ENCODE measurements at regions not wholly inside any gene's neighbourhood (a gene's known extent, or its start where the extent isn't known, plus 50 kb on each side); places are given as distances from the start of the nearest gene placed in this dataset.
A peak's percentile ranks its signal among the peaks of the same experiment; 100 is the strongest.

DNA sequence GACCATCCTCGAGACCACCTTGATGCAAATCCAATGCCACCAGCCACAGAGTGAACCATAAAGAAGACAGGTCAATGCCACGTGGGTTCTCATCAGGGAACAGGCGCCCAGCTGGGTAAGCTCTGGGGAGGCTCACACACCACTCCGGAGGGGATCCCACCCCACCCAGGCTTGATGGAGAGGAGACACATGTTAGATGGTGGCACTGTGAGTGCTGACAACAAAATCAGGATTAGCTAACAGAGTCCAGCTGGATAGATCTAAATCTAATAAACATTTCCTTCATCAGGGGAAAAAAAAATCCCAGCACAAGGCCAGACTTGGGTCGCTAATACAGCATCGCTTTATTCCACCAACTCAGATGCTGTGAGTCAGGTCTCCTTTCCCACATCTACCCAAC is 132.2 kb upstream of the TNR start:
- Mint-ChIP-seq H3K9me3 (no peaks in the 10 kb centered on the region), H3K27me3 (no peaks in the 10 kb centered on the region), H3K27ac (no peak overlapping the region), H3K4me3 (no peak overlapping the region), H3K4me1 (peaks cover 2% of the 10 kb centered on the region), H3K36me3 (ENCODE audit: low read depth) (no peaks in the 10 kb centered on the region)
- no peak for ATAC-seq
- DNase-seq: no peak

DNA sequence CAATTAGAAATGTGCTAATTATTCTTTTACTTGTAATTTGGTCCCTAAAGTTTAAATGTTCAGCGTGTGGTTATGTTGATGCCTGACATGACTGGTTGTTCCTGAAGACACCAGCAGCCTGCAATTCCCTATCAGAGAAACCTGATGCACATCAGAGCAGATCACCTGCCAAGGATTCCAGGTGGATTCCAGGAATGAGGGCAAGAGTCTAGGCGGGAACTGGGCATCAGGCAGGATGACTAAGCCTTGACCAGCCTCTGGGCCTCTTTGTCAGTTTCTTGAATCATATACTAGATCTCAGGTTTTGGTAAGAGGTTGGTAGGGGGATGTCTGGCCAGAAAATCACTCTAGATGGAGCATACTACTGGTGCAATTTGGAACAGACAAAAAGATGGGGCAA is 130.7 kb upstream of the TNR start:
- Mint-ChIP-seq H3K27me3 (no peaks in the 10 kb centered on the region), H3K36me3 (ENCODE audit: low read depth) (no peaks in the 10 kb centered on the region), H3K9me3 (no peaks in the 10 kb centered on the region), H3K4me3 (no peak overlapping the region), H3K4me1 (peaks cover 2% of the 10 kb centered on the region), H3K27ac (no peak overlapping the region)
- no peak for DNase-seq
- ATAC-seq: no peak

DNA sequence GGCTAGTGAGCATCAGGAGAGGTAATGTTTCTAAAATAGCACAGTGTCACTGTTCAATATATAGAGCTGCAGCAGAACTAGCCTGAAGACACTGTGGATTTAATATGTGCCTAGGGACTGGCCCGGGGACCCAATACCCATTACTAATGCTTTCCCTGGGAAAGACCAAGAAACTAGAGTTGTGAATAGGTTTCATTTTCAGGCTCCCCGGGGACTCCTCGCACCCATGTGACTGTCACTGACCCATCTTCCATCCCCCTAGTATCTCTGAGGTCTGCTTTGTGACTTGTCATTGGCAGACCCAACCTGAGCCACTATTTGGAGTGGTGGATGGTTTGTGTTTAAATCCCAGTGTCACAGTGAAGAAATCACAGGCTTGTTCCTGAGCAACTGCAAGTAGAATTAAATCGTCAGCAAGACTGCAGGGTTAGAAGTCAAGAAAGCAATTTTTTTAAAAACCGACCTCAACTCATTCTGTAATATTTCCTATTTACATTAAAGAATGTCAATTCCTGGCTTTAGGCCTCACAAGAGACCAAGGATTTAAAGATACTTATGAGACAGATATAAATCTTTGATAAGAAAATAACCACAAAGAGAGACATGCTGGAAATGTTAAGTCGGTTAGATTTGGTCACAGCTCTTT is 130.0 kb upstream of the TNR start:
- H3K4me1 Mint-ChIP-seq: peaks cover 2% of the 10 kb centered on the region
- H3K36me3 Mint-ChIP-seq (ENCODE audit: low read depth): no peaks in the 10 kb centered on the region
- no peaks in the 10 kb centered on the region for H3K27me3 Mint-ChIP-seq
- peak; percentile 41 for ATAC-seq
- H3K4me3 Mint-ChIP-seq: no peak overlapping the region
- no peaks in the 10 kb centered on the region for H3K9me3 Mint-ChIP-seq
- H3K27ac Mint-ChIP-seq: no peak overlapping the region
- DNase-seq: no peak

DNA sequence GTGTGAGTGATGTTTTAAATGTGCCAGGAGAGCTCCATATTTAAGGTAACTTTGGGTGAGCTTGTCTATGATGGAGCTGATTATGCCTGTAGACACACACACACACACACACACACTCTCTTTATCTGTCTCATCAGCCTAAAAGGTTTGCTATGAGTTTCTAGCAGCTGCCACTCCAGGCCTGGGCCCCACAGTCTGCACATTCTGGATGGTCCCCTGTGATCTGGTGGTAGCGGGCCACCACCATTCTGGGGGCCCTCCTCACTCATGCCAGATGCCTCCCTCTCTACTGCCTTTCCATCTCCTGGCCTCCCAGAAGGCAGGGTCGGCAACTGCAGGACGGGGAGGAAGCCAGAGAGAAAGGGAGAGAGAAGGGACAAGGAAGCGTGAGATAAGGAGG is 129.2 kb upstream of the TNR start:
- no peak overlapping the region for H3K27ac Mint-ChIP-seq
- H3K27me3 Mint-ChIP-seq: no peaks in the 10 kb centered on the region
- no peak for DNase-seq
- peaks cover 2% of the 10 kb centered on the region for H3K4me1 Mint-ChIP-seq
- H3K4me3 Mint-ChIP-seq: no peak overlapping the region
- no peaks in the 10 kb centered on the region for H3K9me3 Mint-ChIP-seq
- H3K36me3 Mint-ChIP-seq (ENCODE audit: low read depth): no peaks in the 10 kb centered on the region
- ATAC-seq: no peak

DNA sequence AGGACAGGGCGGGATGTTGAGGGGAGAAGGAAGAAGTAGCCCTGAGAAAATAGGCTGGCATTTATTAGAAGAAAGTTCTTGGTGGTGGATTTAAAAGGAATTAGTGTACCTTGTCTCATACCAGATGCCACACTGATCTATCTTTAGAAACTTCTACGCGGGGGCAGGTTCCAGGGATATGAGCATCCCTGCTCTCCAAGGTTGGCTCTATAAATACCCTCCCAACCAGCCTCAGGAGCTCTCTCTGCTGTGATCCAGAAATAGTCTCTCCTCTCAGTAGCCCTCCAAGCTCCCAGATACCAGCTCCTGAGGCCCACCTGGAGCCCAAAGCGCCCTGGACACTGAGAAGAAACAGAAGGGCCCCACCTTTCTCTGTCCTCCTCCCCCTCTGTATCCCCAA is 128.3 kb upstream of the TNR start:
- Mint-ChIP-seq H3K36me3 (ENCODE audit: low read depth) (no peaks in the 10 kb centered on the region), H3K27me3 (no peaks in the 10 kb centered on the region), H3K27ac (no peak overlapping the region), H3K9me3 (no peaks in the 10 kb centered on the region), H3K4me1 (peaks cover 2% of the 10 kb centered on the region), H3K4me3 (no peak overlapping the region)
- no peak for ATAC-seq
- no peak for DNase-seq

DNA sequence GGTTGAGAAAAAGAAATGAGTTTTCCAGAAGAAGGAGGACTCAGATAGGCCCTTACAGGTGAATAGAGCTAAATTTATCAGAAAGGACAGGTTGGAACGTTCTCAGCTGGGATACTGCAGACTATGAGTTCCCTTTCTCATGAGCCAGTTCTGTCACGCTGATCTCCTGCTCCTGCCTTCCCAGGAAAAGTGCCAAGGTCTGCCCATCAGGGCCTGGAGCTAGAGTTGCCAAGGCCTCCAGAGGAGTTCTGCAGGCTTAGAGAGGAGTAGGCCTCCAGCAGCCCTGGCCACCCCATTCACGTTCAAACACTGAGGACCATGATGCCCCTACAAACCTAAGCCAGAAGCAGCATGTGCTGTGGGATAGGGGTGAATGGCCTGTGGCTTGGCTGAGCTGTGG is 126.8 kb upstream of the TNR start:
- Mint-ChIP-seq H3K27ac (no peak overlapping the region), H3K4me1 (peaks cover 2% of the 10 kb centered on the region), H3K36me3 (ENCODE audit: low read depth) (no peaks in the 10 kb centered on the region), H3K9me3 (no peaks in the 10 kb centered on the region), H3K27me3 (no peaks in the 10 kb centered on the region), H3K4me3 (no peak overlapping the region)
- DNase-seq (no peak), ATAC-seq (no peak)

DNA sequence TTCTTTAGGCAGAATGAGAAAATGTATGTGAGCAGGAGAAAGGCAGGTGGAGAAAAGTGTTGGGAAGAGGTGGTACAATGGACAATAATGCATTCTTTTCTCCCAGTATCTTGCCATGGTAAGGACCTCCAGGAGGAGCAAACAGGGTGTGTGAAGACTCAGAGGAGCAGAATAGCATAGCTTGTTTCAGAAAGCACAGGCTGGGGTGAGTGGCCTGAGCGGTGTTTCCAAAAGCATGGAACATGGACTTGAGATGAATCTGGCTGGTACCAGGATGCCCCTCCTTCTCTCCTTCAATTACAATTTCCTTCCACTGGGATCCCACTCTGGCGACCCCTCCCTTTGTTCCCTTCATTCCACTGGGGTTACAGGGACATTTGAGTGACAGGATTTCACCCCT is 123.4 kb upstream of the TNR start:
- H3K27ac Mint-ChIP-seq: no peak overlapping the region
- H3K4me1 Mint-ChIP-seq: no peaks in the 10 kb centered on the region
- H3K27me3 Mint-ChIP-seq: no peaks in the 10 kb centered on the region
- ATAC-seq: no peak
- no peak overlapping the region for H3K4me3 Mint-ChIP-seq
- DNase-seq: no peak
- no peaks in the 10 kb centered on the region for H3K36me3 Mint-ChIP-seq (ENCODE audit: low read depth)
- no peaks in the 10 kb centered on the region for H3K9me3 Mint-ChIP-seq

DNA sequence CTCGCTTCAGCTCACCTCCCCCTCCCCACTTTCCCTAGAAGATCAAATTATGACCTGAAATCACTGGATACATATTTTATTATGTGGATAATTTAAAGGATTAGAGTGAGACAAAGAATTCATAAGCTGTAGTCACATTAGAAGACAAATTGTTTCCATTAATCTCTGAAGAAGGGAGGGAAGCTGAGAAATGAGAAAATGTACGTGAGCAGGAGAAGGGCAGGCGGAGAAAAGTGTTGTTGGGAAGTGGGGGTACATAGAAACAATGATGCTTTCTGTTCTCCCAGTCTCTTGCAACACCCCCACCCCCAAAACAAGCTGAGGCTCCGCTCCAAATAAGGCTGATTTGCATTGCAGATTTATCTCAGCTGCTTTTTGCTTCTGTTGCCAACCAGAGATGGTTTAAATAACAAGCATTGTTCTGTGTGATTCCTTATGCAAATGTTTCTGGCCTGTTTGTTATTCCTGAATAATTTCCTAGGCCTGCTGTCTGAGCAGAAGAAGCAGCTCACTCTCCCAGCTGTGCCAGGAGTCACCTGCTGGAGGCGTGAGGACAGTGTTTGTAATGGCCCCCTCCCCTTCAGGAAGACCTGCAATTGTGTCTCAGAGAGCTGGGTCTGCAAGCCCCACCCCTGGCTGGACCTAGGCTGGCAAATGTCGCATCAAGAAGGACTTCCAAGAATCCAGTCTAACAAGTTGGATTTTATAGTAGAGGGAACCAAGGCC is 121.8 kb upstream of the TNR start:
- H3K4me3 Mint-ChIP-seq: no peak overlapping the region
- no peak for DNase-seq

DNA sequence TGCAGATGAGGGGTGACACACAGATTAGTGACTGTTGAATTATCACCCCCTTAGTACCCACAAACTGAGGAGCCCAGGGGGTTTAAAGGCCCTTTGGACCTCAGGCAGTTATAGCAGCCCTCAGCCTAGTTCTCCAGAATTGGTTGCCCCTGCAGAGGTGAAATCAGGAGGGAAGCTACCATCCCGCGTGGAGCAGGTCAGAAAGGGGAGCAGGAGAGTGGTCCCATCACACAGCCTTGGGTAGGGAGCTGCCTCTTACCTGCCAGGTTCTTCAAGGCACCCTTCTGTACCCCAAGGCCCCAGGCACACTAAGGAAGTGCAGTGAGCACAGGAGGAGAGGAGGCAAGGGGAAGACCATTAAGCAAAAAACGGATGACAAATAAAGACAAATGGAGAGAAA is 121.2 kb upstream of the TNR start:
- H3K27ac Mint-ChIP-seq: no peak overlapping the region
- ATAC-seq: no peak
- H3K9me3 Mint-ChIP-seq: no peaks in the 10 kb centered on the region
- H3K36me3 Mint-ChIP-seq (ENCODE audit: low read depth): no peaks in the 10 kb centered on the region
- H3K4me3 Mint-ChIP-seq: no peak overlapping the region
- H3K27me3 Mint-ChIP-seq: no peaks in the 10 kb centered on the region
- no peaks in the 10 kb centered on the region for H3K4me1 Mint-ChIP-seq
- DNase-seq: no peak

More for the DNA sequence above, 121.8 kb upstream of the TNR start:
- no peaks in the 10 kb centered on the region for H3K9me3 Mint-ChIP-seq
- H3K4me1 Mint-ChIP-seq: no peaks in the 10 kb centered on the region
- no peak for ATAC-seq
- no peaks in the 10 kb centered on the region for H3K36me3 Mint-ChIP-seq (ENCODE audit: low read depth)
- no peak overlapping the region for H3K27ac Mint-ChIP-seq
- H3K27me3 Mint-ChIP-seq: no peaks in the 10 kb centered on the region

DNA sequence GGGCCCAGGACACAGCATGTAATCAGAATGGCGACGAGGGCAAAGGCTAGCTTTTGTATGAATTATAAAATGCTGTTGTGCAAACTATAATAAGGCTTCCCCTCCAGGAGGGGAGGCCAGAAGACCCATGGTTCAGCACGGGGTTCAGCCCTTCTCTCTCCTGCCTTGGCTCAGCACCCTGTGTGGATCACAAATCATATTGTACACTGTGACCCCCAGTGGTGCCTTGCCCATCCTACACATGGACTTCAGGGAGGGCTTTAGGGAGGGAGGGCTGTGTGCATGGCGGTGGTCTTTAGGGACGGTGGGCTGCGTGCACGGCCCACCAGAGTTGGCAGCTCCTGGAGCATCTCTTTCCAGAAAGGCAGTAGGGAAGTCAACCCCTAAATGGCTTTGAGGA is 120.8 kb upstream of the TNR start:
- peaks cover 2% of the 10 kb centered on the region for H3K27me3 Mint-ChIP-seq
- no peak overlapping the region for H3K27ac Mint-ChIP-seq
- H3K4me3 Mint-ChIP-seq: no peak overlapping the region
- H3K9me3 Mint-ChIP-seq: no peaks in the 10 kb centered on the region
- H3K36me3 Mint-ChIP-seq (ENCODE audit: low read depth): no peaks in the 10 kb centered on the region
- H3K4me1 Mint-ChIP-seq: no peaks in the 10 kb centered on the region
- ATAC-seq: no peak
- no peak for DNase-seq

DNA sequence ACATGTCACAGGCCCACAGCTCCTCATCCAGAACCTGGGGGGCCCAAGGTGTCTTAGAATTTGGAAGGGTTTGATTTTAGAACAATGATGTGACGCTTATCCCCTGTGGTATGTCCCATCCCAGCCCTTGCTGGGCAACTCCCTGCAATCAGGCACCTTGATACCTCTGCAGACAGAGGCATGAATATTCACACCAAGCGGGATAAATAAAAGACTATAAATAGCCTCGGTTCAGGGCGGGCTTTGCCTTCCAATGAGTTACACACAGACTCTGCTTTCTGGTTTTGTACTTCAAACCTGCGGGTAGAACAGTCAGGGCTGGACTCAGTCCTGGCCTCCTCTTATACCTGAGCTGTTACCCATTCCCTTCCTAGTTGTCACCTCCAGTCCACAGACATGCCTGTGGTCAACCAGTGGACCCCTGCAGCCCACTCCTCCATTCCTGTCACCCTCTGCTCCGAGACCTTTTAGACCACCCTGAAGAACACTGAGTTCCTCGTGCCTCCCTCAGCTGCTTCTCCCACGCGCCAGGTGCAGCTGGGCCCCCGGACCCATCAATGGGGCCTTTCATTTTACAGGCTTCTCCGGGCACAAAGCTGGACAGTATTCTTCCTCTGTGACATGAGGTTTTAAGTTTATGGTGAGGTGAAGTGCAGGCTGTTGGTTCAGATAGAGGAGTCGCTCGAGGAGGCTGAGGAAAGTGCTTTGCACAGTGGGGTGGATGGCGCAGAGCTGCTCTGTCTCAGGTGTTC is 120.1 kb upstream of the TNR start:
- H3K4me3 Mint-ChIP-seq: no peak overlapping the region
- H3K27ac Mint-ChIP-seq: no peak overlapping the region
- peaks cover 2% of the 10 kb centered on the region for H3K27me3 Mint-ChIP-seq
- no peaks in the 10 kb centered on the region for H3K9me3 Mint-ChIP-seq
- H3K36me3 Mint-ChIP-seq (ENCODE audit: low read depth): no peaks in the 10 kb centered on the region
- H3K4me1 Mint-ChIP-seq: no peaks in the 10 kb centered on the region
- DNase-seq: no peak
- no peak for ATAC-seq

DNA sequence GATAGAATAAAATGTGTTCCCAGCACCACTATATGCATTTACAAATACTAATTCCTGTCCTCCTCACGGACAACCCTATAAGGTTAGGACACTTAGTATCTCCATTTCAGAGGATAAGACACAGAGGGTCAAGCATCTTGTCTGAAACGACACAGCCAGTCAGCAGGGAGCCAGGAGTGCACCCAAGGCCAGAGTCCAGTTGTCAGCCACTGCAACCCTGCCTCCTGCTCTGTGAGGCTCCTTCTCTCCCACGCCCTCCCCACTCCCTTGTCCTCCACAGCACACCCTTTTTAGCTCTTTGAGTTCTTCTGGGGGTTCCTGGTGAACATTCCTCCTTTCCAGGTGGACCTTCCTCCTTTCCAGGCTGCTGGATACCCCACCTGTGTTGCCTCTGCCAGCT is 119.0 kb upstream of the TNR start:
- H3K27ac Mint-ChIP-seq: no peak overlapping the region
- no peak overlapping the region for H3K4me3 Mint-ChIP-seq
- DNase-seq (no peak), ATAC-seq (no peak)
- H3K9me3 Mint-ChIP-seq: no peaks in the 10 kb centered on the region
- H3K36me3 Mint-ChIP-seq (ENCODE audit: low read depth): no peaks in the 10 kb centered on the region
- H3K27me3 Mint-ChIP-seq: peaks cover 2% of the 10 kb centered on the region
- H3K4me1 Mint-ChIP-seq: no peaks in the 10 kb centered on the region

DNA sequence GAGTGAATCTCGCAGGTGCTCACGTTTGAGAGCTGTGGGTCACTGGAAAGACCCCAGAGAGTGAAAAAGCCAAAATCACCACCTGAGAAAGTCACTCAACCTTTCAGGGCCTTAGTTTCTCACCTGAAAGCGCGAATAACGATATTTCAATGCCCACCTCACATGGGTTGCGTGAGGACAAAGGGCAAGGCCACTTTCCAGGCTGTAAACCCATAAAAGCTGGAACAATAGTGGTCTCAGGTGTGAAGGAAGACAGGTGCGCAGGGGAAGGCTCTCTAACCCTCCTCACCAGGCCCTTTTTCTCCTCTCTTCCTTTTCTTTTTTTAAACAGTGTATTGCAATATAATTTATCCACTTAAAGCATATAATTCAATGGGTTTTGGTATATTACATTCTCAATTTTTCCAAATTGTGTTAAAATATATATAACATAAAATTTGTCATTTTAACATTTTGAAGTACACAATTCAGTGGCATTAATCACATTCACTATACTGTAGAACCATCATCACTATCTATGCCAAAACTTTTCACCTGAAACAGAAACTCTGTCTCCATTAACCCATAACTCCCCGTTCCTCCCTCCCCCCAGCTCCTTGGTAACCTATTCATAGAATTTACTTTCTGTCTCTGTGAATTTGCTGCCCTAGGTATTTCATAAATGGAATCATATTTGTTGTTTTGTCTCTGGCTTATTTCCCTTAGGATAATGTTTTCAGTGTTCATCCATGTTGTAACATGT is 118.4 kb upstream of the TNR start:
- H3K27ac Mint-ChIP-seq: no peak overlapping the region
- DNase-seq: no peak
- H3K4me3 Mint-ChIP-seq: no peak overlapping the region
- peaks cover 2% of the 10 kb centered on the region for H3K27me3 Mint-ChIP-seq
- H3K4me1 Mint-ChIP-seq: no peaks in the 10 kb centered on the region
- no peak for ATAC-seq
- H3K36me3 Mint-ChIP-seq (ENCODE audit: low read depth): no peaks in the 10 kb centered on the region
- H3K9me3 Mint-ChIP-seq: no peaks in the 10 kb centered on the region

DNA sequence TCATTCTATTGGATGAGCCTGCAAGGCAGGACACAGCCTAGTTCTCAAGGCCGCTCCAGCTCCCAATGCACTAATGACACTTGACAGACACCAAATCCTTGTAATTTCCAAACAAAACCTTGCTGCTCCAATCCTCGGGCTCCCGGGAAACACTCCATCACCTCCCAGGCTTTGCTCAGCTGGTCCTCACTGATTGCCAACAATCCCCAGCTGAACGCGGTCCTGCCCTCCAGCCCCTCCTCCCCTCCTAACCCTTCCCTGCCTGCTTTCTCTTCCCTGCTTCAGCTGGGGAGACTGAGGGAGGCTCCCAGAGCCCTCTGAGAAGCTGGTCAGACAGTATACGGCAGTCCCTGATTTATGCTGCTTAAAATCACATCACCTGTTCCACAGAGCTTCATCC is 114.4 kb upstream of the TNR start:
- no peak for ATAC-seq
- Mint-ChIP-seq H3K36me3 (ENCODE audit: low read depth) (no peaks in the 10 kb centered on the region), H3K4me1 (no peaks in the 10 kb centered on the region), H3K9me3 (no peaks in the 10 kb centered on the region), H3K27ac (no peak overlapping the region), H3K4me3 (no peak overlapping the region), H3K27me3 (peaks cover 9% of the 10 kb centered on the region)
- no peak for DNase-seq

DNA sequence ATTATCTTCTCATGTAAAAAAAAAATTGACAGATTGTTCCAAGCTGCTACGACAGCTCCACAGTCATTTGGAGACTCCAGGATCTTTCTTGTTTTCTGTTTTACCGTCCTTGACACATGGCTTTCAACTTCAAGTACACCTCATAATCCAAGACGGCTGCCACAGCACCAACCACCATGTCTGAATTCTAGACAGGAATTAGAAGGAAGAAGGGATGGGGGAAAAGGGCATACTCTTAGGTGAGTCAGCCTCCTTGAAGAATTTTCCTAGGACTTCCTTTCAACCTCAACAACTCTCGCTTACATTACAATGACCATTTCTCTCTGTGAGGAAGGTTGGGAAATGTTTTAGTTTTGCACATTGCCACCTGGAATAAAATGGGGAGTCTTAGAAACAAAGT is 110.3 kb upstream of the TNR start:
- Mint-ChIP-seq H3K4me1 (no peaks in the 10 kb centered on the region), H3K4me3 (no peak overlapping the region), H3K36me3 (ENCODE audit: low read depth) (no peaks in the 10 kb centered on the region), H3K9me3 (no peaks in the 10 kb centered on the region), H3K27me3 (peaks cover 13% of the 10 kb centered on the region), H3K27ac (no peak overlapping the region)
- ATAC-seq (no peak), DNase-seq (no peak)
